ENCODE measurements at regions not wholly inside any gene's neighbourhood (a gene's known extent, or its start where the extent isn't known, plus 50 kb on each side); places are given as distances from the start of the nearest gene placed in this dataset.

GRCh38 chr2:42958741-42959233, 166.4 kb upstream of the HAAO start:
- no peak for TF ChIP-seq CTCF (IDR thresholded peaks at IDR 0.05; ENCODE audit: unreplicated experiment)
- CTCF ChIA-PET, result interaction anchor here (0.6 kb wide), 1 partner anchor 65 kb away, joined by 3 read pairs; no protein-coding TSS in a partner anchor
- H3K36me3 Mint-ChIP-seq (ENCODE audit: insufficient read depth, unreplicated experiment), result peaks cover 9% of the 10 kb centered on the region
- H3K4me3 Mint-ChIP-seq (ENCODE audit: low read depth, unreplicated experiment), result no peak overlapping the region
- no TSS peak for BruUV-seq (replicated peaks)
- H3K27me3 Mint-ChIP-seq (ENCODE audit: unreplicated experiment), result no peaks in the 10 kb centered on the region
- intact Hi-C loops (cut with micrococcal nuclease; ENCODE audit: unreplicated experiment), result no loop called here
- peak overlapping the region; percentile 41 for H3K27ac Mint-ChIP-seq (ENCODE audit: unreplicated experiment)
- no peak for DNase-seq
- H3K9me3 Mint-ChIP-seq (ENCODE audit: low read depth, unreplicated experiment), result no peaks in the 10 kb centered on the region
- H3K4me1 Mint-ChIP-seq (ENCODE audit: low read depth, unreplicated experiment), result peaks cover 40% of the 10 kb centered on the region

- CTCF ChIA-PET, result interaction anchor here (1.1 to 1.2 kb wide), 2 partner anchors 13 to 29 kb away, joined by 3 read pairs; no protein-coding TSS in a partner anchor
- intact Hi-C loops (cut with micrococcal nuclease; ENCODE audit: unreplicated experiment), result no loop called here
- DNase-seq, result no peak
- peaks cover 42% of the 10 kb centered on the region for H3K4me1 Mint-ChIP-seq (ENCODE audit: low read depth, unreplicated experiment)
- no peaks in the 10 kb centered on the region for H3K9me3 Mint-ChIP-seq (ENCODE audit: low read depth, unreplicated experiment)
- H3K27me3 Mint-ChIP-seq (ENCODE audit: unreplicated experiment), result no peaks in the 10 kb centered on the region
- no peak for TF ChIP-seq CTCF (IDR thresholded peaks at IDR 0.05; ENCODE audit: unreplicated experiment)
- no TSS peak for BruUV-seq (replicated peaks)
- H3K4me3 Mint-ChIP-seq (ENCODE audit: low read depth, unreplicated experiment), result no peak overlapping the region
- peaks cover 9% of the 10 kb centered on the region for H3K36me3 Mint-ChIP-seq (ENCODE audit: insufficient read depth, unreplicated experiment)
- H3K27ac Mint-ChIP-seq (ENCODE audit: unreplicated experiment), result peak overlapping the region; percentile 41
Measured at GRCh38 chr2:42957861-42958301, 165.5 kb upstream of the HAAO start.

- H3K4me1 Mint-ChIP-seq (ENCODE audit: low read depth, unreplicated experiment), result peaks cover 47% of the 10 kb centered on the region
- H3K27me3 Mint-ChIP-seq (ENCODE audit: unreplicated experiment), result no peaks in the 10 kb centered on the region
- H3K4me3 Mint-ChIP-seq (ENCODE audit: low read depth, unreplicated experiment), result no peak overlapping the region
- no peak for TF ChIP-seq CTCF (IDR thresholded peaks at IDR 0.05; ENCODE audit: unreplicated experiment)
- CTCF ChIA-PET, result interaction anchor here (0.6 to 1.2 kb wide), 3 partner anchors 12 to 121 kb away, joined by 3 read pairs; no protein-coding TSS in a partner anchor
- H3K9me3 Mint-ChIP-seq (ENCODE audit: low read depth, unreplicated experiment), result no peaks in the 10 kb centered on the region
- DNase-seq, result peak; percentile 41
- no TSS peak for BruUV-seq (replicated peaks)
- peak overlapping the region; percentile 22 for H3K27ac Mint-ChIP-seq (ENCODE audit: unreplicated experiment)
- intact Hi-C loops (cut with micrococcal nuclease; ENCODE audit: unreplicated experiment), result no loop called here
- H3K36me3 Mint-ChIP-seq (ENCODE audit: insufficient read depth, unreplicated experiment), result peaks cover 9% of the 10 kb centered on the region
Measured at GRCh38 chr2:42957109-42957860, 164.9 kb upstream of the HAAO start.

- H3K27me3 Mint-ChIP-seq (ENCODE audit: unreplicated experiment), result no peaks in the 10 kb centered on the region
- H3K36me3 Mint-ChIP-seq (ENCODE audit: insufficient read depth, unreplicated experiment), result peaks cover 9% of the 10 kb centered on the region
- CTCF ChIA-PET, result interaction anchor here (0.9 kb wide), 1 partner anchor 519 kb away, joined by 3 read pairs; no protein-coding TSS in a partner anchor
- no peak overlapping the region for H3K4me3 Mint-ChIP-seq (ENCODE audit: low read depth, unreplicated experiment)
- H3K27ac Mint-ChIP-seq (ENCODE audit: unreplicated experiment), result no peak overlapping the region
- H3K9me3 Mint-ChIP-seq (ENCODE audit: low read depth, unreplicated experiment), result no peaks in the 10 kb centered on the region
- no TSS peak for BruUV-seq (replicated peaks)
- H3K4me1 Mint-ChIP-seq (ENCODE audit: low read depth, unreplicated experiment), result peaks cover 67% of the 10 kb centered on the region
- no peak for DNase-seq
- TF ChIP-seq CTCF (IDR thresholded peaks at IDR 0.05; ENCODE audit: unreplicated experiment), result no peak
- intact Hi-C loops (cut with micrococcal nuclease; ENCODE audit: unreplicated experiment), result no loop called here
Measured at GRCh38 chr2:42954227-42954962, 162.0 kb upstream of the HAAO start.

All from Calu3 (cell line).